Tibial nerve (tissue), 4 donors: ENCODE measurements at regions not wholly inside any gene's neighbourhood (a gene's known extent, or its start where the extent isn't known, plus 50 kb on each side); places are given as distances from the start of the nearest gene placed in this dataset.

ENCODE experiments used
- DNase-seq, 2 donors: peaks; one replicate each; pipeline ENCODE4 v3.0.0-alpha.2; 2019; ENCODE audit warnings: low spot score in 2 of 2
- H3K27ac ChIP-seq, 4 donors: fragments of 200-600 bp; sonication (generic) in 3 of 4; one replicate each; pipeline ENCODE4 v1.5.1; 2017 to 2019; ENCODE audit warnings: mild to moderate bottlenecking in 1 of 4
- H3K27me3 ChIP-seq, 2 donors: fragments of 200-600 bp; sonication (generic) in 1 of 2; one replicate each; pipeline versions ENCODE4 v1.5.1 to v1.6.0; 2017 to 2019
- H3K36me3 ChIP-seq, 3 donors: fragments of 200-600 bp; sonication (generic); one replicate each; pipeline ENCODE4 v1.5.1; 2018 to 2019
- H3K4me1 ChIP-seq, 4 donors: fragments of 200-600 bp; sonication (generic) in 3 of 4; one replicate each; pipeline ENCODE4 v1.5.1; 2017 to 2019
- H3K4me3 ChIP-seq, 4 donors: fragments of 200-600 bp; sonication (generic) in 3 of 4; one replicate each; pipeline ENCODE4 v1.5.1; 2017 to 2019; ENCODE audit warnings: mild to moderate bottlenecking in 1 of 4, moderate library complexity in 1 of 4
- H3K9me3 ChIP-seq, 4 donors: fragments of 200-600 bp; sonication (generic) in 3 of 4; one replicate each; pipeline ENCODE4 v1.5.1; 2017 to 2019
- EP300 ChIP-seq, 2 donors: sonication (generic); formaldehyde crosslinking; IDR thresholded peaks; one replicate each; pipeline ENCODE4 v1.6.1; 2017; ENCODE audit warnings: antibody characterized with exemption in 2 of 2, mild to moderate bottlenecking in 1 of 2
- POLR2A ChIP-seq, 2 donors: fragments of 450-650 bp; IDR thresholded peaks; one replicate each; pipeline ENCODE4 v1.6.1; 2017; ENCODE audit warnings: antibody characterized with exemption in 2 of 2, mild to moderate bottlenecking in 2 of 2, moderate library complexity in 2 of 2
- WGBS, 2 donors: methylation state at CpG; one replicate each; pipeline ENCODE4 v1.1.5; 2018; 5-methylcytosine and 5-hydroxymethylcytosine counted together
- TF ChIP-seq, protein P1 (sequence below), 5 experiments: fragments of 200-600 bp in 3 of 5; fragments of 450-650 bp in 2 of 5; sonication (generic) in 3 of 5; IDR thresholded peaks; one replicate each; pipeline ENCODE4 v1.5.1; 2016 to 2019; ENCODE audit warnings: antibody characterized with exemption in 5 of 5, mild to moderate bottlenecking in 3 of 5, moderate library complexity in 2 of 5

DNA sequence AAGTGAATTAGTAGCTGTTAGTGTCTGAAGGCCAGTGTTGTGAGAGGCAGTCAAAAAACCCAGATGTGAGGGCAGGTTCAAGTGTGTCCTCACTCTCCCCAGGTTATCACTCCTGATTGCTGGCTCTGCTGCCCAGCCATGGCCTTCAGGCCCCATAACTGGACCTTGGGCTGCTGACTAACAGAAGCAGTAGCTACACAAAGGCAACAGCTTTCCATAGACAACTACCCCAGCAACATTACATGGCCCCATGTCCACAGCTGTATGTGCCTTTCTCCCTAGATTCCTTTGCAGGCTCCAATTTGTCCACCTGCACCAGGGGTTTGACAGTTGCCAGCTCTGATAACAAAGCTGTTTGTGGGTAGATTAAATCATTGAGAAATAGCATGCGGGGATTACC is 297.8 kb downstream of the ARL4A start:
- WGBS, 2 donors, result 96 to 100% methylated on average over 1 of the region's 1 CpG
- TF ChIP-seq, protein P1, sequence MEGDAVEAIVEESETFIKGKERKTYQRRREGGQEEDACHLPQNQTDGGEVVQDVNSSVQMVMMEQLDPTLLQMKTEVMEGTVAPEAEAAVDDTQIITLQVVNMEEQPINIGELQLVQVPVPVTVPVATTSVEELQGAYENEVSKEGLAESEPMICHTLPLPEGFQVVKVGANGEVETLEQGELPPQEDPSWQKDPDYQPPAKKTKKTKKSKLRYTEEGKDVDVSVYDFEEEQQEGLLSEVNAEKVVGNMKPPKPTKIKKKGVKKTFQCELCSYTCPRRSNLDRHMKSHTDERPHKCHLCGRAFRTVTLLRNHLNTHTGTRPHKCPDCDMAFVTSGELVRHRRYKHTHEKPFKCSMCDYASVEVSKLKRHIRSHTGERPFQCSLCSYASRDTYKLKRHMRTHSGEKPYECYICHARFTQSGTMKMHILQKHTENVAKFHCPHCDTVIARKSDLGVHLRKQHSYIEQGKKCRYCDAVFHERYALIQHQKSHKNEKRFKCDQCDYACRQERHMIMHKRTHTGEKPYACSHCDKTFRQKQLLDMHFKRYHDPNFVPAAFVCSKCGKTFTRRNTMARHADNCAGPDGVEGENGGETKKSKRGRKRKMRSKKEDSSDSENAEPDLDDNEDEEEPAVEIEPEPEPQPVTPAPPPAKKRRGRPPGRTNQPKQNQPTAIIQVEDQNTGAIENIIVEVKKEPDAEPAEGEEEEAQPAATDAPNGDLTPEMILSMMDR (IDR thresholded peaks at IDR 0.05), result no peak
- TF ChIP-seq EP300 (IDR thresholded peaks at IDR 0.05), result no peak
- TF ChIP-seq POLR2A (IDR thresholded peaks at IDR 0.05), result no peak
- DNase-seq, result no peak

DNA sequence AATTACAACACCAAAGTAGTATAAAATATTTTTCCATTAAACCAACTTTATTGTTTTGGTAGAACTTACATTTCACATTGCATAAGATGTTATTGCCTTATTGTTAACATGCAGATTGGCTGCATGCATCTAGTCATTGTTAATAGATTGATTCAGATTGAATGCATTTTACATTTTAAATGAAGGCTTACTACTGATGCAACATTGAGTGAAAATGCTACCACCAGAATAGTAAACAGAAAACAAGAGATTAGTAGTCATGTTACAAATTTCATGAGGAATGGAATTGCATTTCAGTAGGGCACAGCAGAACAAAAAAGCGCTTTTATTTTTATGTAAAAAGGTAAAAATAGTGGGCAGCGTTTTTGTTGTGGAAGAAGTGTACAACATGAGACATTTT is 298.3 kb downstream of the ARL4A start:
- H3K36me3 ChIP-seq, result no peaks in the 10 kb centered on the region
- no peaks in the 10 kb centered on the region for H3K27me3 ChIP-seq
- DNase-seq, result no peak
- 80 to 84% methylated on average over 2 of the region's 2 CpGs for WGBS, 2 donors
- no peak overlapping the region for H3K4me3 ChIP-seq
- no peak for TF ChIP-seq EP300 (IDR thresholded peaks at IDR 0.05)
- TF ChIP-seq, protein P1 (IDR thresholded peaks at IDR 0.05), result no peak
- no peak for TF ChIP-seq POLR2A (IDR thresholded peaks at IDR 0.05)
- no peaks in the 10 kb centered on the region for H3K9me3 ChIP-seq
- no peak overlapping the region for H3K27ac ChIP-seq
- H3K4me1 ChIP-seq, result no peaks in the 10 kb centered on the region

More for the DNA sequence above, 297.8 kb downstream of the ARL4A start:
- no peaks in the 10 kb centered on the region for H3K27me3 ChIP-seq
- no peaks in the 10 kb centered on the region for H3K4me1 ChIP-seq
- no peaks in the 10 kb centered on the region for H3K36me3 ChIP-seq
- no peak overlapping the region for H3K27ac ChIP-seq
- H3K4me3 ChIP-seq, result no peak overlapping the region
- no peaks in the 10 kb centered on the region for H3K9me3 ChIP-seq

DNA sequence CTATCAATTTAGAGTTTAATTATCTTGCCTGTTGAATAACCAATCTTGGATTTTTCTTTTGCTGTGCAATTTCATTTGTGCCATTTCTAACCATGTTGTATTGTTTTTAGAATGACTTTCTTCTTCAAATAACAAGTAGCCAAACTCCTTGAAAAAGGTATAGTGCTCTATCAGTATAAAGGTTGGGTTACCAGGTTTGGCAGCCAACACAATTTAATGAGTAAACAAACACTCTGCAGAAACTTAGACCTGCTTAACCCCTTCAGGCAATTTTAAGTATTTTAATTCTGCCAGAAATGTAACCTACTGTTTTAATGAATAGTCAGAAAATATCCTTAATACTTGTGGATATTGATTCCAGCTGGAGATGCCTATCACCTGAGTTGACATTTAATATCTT is 299.8 kb downstream of the ARL4A start:
- no peak for TF ChIP-seq EP300 (IDR thresholded peaks at IDR 0.05)
- TF ChIP-seq POLR2A (IDR thresholded peaks at IDR 0.05), result no peak
- TF ChIP-seq, protein P1 (IDR thresholded peaks at IDR 0.05), result no peak

DNA sequence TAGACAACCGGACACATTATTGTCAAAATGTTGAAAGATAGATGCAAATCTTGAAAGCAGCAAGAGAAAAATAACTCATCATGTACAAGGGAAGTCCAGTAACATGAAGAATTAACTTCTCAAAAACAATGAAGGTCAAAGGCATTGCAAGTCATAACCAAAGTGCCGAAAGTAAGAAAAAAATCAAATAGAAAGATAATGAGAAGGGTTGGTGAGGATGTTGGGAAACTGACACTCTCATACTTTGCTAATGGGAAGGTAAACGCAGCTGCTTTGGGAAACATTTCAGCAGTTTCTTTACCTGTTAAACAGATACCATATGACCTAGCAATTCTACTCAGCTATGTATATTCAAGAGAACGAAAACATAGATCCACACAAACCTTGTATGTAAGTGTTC is 303.0 kb downstream of the ARL4A start:
- H3K4me1 ChIP-seq, result no peaks in the 10 kb centered on the region
- H3K4me3 ChIP-seq, result no peak overlapping the region
- DNase-seq, result no peak
- H3K36me3 ChIP-seq, result no peaks in the 10 kb centered on the region
- no peaks in the 10 kb centered on the region for H3K27me3 ChIP-seq
- no peak overlapping the region for H3K27ac ChIP-seq
- WGBS, 2 donors, result 92 to 98% methylated on average over 4 of the region's 4 CpGs
- H3K9me3 ChIP-seq, result no peaks in the 10 kb centered on the region
- TF ChIP-seq POLR2A (IDR thresholded peaks at IDR 0.05) (no peak), EP300 (IDR thresholded peaks at IDR 0.05) (no peak)
- TF ChIP-seq, protein P1 (IDR thresholded peaks at IDR 0.05), result no peak

More for the DNA sequence above, 299.8 kb downstream of the ARL4A start:
- Histone ChIP-seq H3K9me3 (no peaks in the 10 kb centered on the region), H3K27me3 (no peaks in the 10 kb centered on the region), H3K27ac (no peak overlapping the region), H3K36me3 (no peaks in the 10 kb centered on the region), H3K4me3 (no peak overlapping the region), H3K4me1 (no peaks in the 10 kb centered on the region)
- DNase-seq, result no peak

DNA sequence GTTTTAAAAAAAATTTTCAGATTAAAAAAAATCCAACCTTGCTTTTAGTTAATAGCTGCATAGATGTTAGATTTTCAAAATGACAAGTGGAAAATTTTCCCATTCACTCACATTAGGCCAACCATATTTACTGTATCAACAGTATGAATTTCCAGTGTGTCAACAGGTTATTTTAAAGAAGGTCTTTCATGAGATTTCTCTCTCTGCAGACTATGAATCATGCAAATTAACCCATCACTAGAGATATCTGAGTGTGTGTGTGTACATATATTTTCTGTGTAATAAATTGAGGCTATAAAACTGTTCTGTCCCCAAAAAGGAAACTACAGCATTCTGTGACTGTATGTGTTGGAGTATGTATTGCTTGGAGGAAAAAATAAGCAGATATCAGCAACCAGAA is 305.6 kb downstream of the ARL4A start:
- H3K4me3 ChIP-seq, result no peak overlapping the region
- H3K9me3 ChIP-seq, result no peaks in the 10 kb centered on the region
- H3K27me3 ChIP-seq, result no peaks in the 10 kb centered on the region
- no peaks in the 10 kb centered on the region for H3K4me1 ChIP-seq
- H3K27ac ChIP-seq, result no peak overlapping the region
- DNase-seq, result no peak
- TF ChIP-seq POLR2A (IDR thresholded peaks at IDR 0.05) (no peak), EP300 (IDR thresholded peaks at IDR 0.05) (no peak)
- TF ChIP-seq, protein P1 (IDR thresholded peaks at IDR 0.05), result no peak
- no peaks in the 10 kb centered on the region for H3K36me3 ChIP-seq
